IMR-90 (cell line): ENCODE measurements at regions not wholly inside any gene's neighbourhood (a gene's known extent, or its start where the extent isn't known, plus 50 kb on each side); places are given as distances from the start of the nearest gene placed in this dataset.

Experiments
- MXI1 ChIP-seq: IDR thresholded peaks from 2 replicates; pipeline ENCODE4 v1.6.1; 2012; ENCODE audit warnings: low read depth, mild to moderate bottlenecking, low read length, moderate library complexity, borderline replicate concordance
- TF ChIP-seq, protein P1 (sequence below): conservative IDR thresholded peaks from 2 replicates; pipeline ENCODE4 v1.5.1; 2012; ENCODE audit warnings: mild to moderate bottlenecking, low read depth, low read length, improper control_type of control experiment

DNA sequence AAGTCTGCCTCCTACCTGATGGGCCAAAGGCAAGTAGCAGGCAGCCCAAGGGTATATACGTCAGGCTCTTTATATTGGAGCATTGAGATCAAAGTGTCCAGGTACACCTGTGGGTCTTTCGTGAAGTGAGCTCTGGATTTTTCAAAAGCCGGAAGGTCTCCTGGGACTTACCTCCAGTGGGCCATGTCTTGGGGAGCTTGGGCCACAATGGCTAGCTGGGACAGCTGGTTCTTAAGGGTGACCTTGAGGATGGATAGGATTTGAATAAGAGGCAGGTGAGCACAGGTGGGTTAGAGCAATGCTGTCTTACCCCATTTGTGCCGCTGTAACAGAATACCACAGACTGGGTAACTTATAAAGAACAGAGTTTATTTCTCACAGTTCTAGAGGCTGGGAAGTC is 153.4 kb downstream of the CDC5L start:
- TF ChIP-seq MXI1 = no peak
- TF ChIP-seq, protein P1, sequence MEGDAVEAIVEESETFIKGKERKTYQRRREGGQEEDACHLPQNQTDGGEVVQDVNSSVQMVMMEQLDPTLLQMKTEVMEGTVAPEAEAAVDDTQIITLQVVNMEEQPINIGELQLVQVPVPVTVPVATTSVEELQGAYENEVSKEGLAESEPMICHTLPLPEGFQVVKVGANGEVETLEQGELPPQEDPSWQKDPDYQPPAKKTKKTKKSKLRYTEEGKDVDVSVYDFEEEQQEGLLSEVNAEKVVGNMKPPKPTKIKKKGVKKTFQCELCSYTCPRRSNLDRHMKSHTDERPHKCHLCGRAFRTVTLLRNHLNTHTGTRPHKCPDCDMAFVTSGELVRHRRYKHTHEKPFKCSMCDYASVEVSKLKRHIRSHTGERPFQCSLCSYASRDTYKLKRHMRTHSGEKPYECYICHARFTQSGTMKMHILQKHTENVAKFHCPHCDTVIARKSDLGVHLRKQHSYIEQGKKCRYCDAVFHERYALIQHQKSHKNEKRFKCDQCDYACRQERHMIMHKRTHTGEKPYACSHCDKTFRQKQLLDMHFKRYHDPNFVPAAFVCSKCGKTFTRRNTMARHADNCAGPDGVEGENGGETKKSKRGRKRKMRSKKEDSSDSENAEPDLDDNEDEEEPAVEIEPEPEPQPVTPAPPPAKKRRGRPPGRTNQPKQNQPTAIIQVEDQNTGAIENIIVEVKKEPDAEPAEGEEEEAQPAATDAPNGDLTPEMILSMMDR = no peak
